ENCODE measurements at regions not wholly inside any gene's neighbourhood (a gene's known extent, or its start where the extent isn't known, plus 50 kb on each side); places are given as distances from the start of the nearest gene placed in this dataset.

DNA sequence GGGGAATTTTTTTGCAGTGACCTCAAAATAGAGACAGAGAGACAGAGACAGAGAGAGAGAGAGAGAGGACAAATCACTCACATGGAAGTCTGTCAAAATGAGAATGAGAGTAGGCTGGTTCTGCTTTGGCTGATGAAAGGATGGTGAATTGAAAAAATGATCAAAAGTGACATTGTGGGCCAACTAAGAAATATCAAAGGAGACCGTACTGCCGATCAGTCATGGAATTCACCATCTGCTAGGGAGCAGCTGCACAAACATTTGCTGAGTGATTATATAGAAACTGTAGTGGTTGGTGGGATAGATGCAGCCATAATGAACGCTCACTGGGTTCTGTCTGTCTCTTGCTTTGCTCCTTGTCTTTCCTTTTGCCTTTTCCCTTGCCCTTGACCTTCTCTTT lies 476.6 kb upstream of the SGCD start:
- TF ChIP-seq, protein P1, sequence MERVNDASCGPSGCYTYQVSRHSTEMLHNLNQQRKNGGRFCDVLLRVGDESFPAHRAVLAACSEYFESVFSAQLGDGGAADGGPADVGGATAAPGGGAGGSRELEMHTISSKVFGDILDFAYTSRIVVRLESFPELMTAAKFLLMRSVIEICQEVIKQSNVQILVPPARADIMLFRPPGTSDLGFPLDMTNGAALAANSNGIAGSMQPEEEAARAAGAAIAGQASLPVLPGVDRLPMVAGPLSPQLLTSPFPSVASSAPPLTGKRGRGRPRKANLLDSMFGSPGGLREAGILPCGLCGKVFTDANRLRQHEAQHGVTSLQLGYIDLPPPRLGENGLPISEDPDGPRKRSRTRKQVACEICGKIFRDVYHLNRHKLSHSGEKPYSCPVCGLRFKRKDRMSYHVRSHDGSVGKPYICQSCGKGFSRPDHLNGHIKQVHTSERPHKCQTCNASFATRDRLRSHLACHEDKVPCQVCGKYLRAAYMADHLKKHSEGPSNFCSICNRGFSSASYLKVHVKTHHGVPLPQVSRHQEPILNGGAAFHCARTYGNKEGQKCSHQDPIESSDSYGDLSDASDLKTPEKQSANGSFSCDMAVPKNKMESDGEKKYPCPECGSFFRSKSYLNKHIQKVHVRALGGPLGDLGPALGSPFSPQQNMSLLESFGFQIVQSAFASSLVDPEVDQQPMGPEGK (CRISPR knock-in tag; IDR thresholded peaks at IDR 0.05; ENCODE audit: borderline replicate concordance): no peak
- TF ChIP-seq ZNF8 (CRISPR knock-in tag; IDR thresholded peaks at IDR 0.05): no peak
- TF ChIP-seq ZC3H10 (CRISPR knock-in tag; IDR thresholded peaks at IDR 0.05): no peak
- ATAC-seq: no peak

DNA sequence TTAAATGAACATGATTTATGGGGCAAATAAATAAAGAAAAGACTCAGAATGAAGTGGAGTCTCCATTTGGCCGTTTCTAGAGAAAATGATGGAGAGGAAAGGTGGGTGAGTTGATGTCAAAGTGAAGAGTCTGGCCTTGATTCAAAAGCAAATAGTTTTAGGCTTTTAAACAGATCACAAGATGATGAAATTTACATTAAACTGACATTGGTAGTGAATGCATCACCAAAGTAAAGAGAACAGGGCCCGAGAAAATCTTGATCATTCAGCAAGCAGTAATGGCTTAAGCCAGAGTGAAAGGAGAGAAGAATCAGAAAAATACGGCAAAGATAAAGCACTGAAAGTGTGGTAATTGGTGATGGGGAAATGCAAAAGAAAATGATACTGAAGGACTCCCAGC lies 460.0 kb upstream of the SGCD start:
- TF ChIP-seq CSDC2 (CRISPR knock-in tag; IDR thresholded peaks at IDR 0.05) (no peak), ZNF70 (CRISPR knock-in tag; IDR thresholded peaks at IDR 0.05) (no peak), GLIS3 (CRISPR knock-in tag; IDR thresholded peaks at IDR 0.05) (no peak), BACH2 (CRISPR knock-in tag; IDR thresholded peaks at IDR 0.05; ENCODE audit: borderline replicate concordance) (no peak), CREB5 (CRISPR knock-in tag; IDR thresholded peaks at IDR 0.05; ENCODE audit: low read depth) (no peak), ZNF8 (CRISPR knock-in tag; IDR thresholded peaks at IDR 0.05) (no peak), ZFP3 (CRISPR knock-in tag; IDR thresholded peaks at IDR 0.05) (no peak), TOX (CRISPR knock-in tag; IDR thresholded peaks at IDR 0.05; ENCODE audit: borderline replicate concordance) (no peak), ESRRG (CRISPR knock-in tag; IDR thresholded peaks at IDR 0.05) (no peak), SNAI2 (CRISPR knock-in tag; IDR thresholded peaks at IDR 0.05) (no peak), ZC3H10 (CRISPR knock-in tag; IDR thresholded peaks at IDR 0.05) (no peak)
- TF ChIP-seq, protein P2, sequence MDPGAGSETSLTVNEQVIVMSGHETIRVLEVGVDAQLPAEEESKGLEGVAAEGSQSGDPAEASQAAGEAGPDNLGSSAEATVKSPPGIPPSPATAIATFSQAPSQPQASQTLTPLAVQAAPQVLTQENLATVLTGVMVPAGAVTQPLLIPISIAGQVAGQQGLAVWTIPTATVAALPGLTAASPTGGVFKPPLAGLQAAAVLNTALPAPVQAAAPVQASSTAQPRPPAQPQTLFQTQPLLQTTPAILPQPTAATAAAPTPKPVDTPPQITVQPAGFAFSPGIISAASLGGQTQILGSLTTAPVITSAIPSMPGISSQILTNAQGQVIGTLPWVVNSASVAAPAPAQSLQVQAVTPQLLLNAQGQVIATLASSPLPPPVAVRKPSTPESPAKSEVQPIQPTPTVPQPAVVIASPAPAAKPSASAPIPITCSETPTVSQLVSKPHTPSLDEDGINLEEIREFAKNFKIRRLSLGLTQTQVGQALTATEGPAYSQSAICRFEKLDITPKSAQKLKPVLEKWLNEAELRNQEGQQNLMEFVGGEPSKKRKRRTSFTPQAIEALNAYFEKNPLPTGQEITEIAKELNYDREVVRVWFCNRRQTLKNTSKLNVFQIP (CRISPR knock-in tag; IDR thresholded peaks at IDR 0.05; ENCODE audit: borderline replicate concordance, low read depth): no peak
- TF ChIP-seq, protein P3, sequence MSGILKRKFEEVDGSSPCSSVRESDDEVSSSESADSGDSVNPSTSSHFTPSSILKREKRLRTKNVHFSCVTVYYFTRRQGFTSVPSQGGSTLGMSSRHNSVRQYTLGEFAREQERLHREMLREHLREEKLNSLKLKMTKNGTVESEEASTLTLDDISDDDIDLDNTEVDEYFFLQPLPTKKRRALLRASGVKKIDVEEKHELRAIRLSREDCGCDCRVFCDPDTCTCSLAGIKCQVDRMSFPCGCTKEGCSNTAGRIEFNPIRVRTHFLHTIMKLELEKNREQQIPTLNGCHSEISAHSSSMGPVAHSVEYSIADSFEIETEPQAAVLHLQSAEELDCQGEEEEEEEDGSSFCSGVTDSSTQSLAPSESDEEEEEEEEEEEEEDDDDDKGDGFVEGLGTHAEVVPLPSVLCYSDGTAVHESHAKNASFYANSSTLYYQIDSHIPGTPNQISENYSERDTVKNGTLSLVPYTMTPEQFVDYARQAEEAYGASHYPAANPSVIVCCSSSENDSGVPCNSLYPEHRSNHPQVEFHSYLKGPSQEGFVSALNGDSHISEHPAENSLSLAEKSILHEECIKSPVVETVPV (CRISPR knock-in tag; IDR thresholded peaks at IDR 0.05): no peak
- ATAC-seq: no peak

DNA sequence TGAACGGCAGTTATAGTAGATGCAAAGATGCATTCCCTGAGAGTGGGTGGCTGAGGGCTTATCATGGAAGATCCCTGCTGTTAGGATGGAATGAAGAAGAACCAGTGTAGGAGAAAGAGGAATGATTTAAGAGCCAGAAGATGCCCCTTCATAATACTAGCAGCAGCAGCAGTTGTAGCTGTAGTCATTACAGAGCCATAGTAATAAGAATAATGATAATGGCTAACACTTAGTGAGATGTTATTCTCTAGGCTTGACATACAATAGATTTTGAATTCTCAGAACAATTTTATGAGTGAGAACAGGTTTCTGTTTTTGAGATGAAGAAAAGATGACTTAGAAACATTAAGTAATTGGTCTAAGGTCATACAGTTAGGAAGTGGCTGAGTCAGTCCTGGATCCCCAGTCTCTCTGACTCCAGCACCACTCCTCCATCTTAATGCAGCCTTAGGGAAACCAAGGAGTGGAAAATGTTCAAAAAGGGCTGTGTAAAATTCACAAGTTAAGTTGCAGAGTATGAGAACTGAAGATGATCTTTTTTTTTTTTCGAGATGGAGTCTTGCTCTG lies 459.4 kb upstream of the SGCD start:
- no peak for ATAC-seq
- TF ChIP-seq CREB5 (CRISPR knock-in tag; IDR thresholded peaks at IDR 0.05; ENCODE audit: low read depth): no peak
- TF ChIP-seq OSR1 (CRISPR knock-in tag; IDR thresholded peaks at IDR 0.05): no peak
- no peak for TF ChIP-seq BACH2 (CRISPR knock-in tag; IDR thresholded peaks at IDR 0.05; ENCODE audit: borderline replicate concordance)
- TF ChIP-seq ARNTL (CRISPR knock-in tag; IDR thresholded peaks at IDR 0.05; ENCODE audit: borderline replicate concordance, low read depth): no peak
- no peak for TF ChIP-seq CSDC2 (CRISPR knock-in tag; IDR thresholded peaks at IDR 0.05)
- no peak for TF ChIP-seq SNAI2 (CRISPR knock-in tag; IDR thresholded peaks at IDR 0.05)
- TF ChIP-seq ZNF70 (CRISPR knock-in tag; IDR thresholded peaks at IDR 0.05): no peak
- TF ChIP-seq ZFP3 (CRISPR knock-in tag; IDR thresholded peaks at IDR 0.05): no peak
- TF ChIP-seq ZNF565 (CRISPR knock-in tag; conservative IDR thresholded peaks at IDR 0.05; ENCODE audit: low read depth): no peak
- no peak for TF ChIP-seq RARB (CRISPR knock-in tag; IDR thresholded peaks at IDR 0.05)
- no peak for TF ChIP-seq ZFP30 (CRISPR knock-in tag; IDR thresholded peaks at IDR 0.05)
- no peak for TF ChIP-seq ZNF8 (CRISPR knock-in tag; IDR thresholded peaks at IDR 0.05)
- TF ChIP-seq TCF4 (CRISPR knock-in tag; IDR thresholded peaks at IDR 0.05; ENCODE audit: borderline replicate concordance): no peak
- TF ChIP-seq PPARA (CRISPR knock-in tag; IDR thresholded peaks at IDR 0.05; ENCODE audit: borderline replicate concordance): no peak
- TF ChIP-seq GLIS3 (CRISPR knock-in tag; IDR thresholded peaks at IDR 0.05): no peak
- no peak for TF ChIP-seq ZC3H10 (CRISPR knock-in tag; IDR thresholded peaks at IDR 0.05)
- TF ChIP-seq, protein P3 (CRISPR knock-in tag; IDR thresholded peaks at IDR 0.05): no peak

Data from SK-N-SH treated with all-trans-retinoic acid at 6 μM for 48 hours (cell line).